K562 (cell line): ENCODE measurements at regions not wholly inside any gene's neighbourhood (a gene's known extent, or its start where the extent isn't known, plus 50 kb on each side); places are given as distances from the start of the nearest gene placed in this dataset.

Source experiments
- ATAC-seq: fragments of 200-7000 bp; cut with Tn5 transposase; 3 replicates; pipeline ENCODE4 v1.9.1; 2020; ENCODE audit warnings: moderate library complexity
- BruUV-seq: library from RNA; stranded (reverse); fragments of 400-500 nt; replicated peaks from 2 replicates; lab custom pipeline; 2021; lab: Mats Ljungman, UMichigan
- CTCF ChIA-PET: fragments of 300-600 bp; formaldehyde crosslinking; extraction: SDS; loops from one replicate; lab custom pipeline; 2021; ENCODE audit warnings: low intra/inter-chr PET ratio; lab: Yijun Ruan, JAX
- POLR2A ChIA-PET: fragments of 300-600, 350-650 bp; sonication (Branson Sonifier 250); formaldehyde crosslinking; extraction: SDS; loops from one replicate; lab custom pipeline; 2021; ENCODE audit warnings: antibody characterized with exemption, inconsistent platforms; lab: Yijun Ruan, JAX
- DNase-seq, 4 experiments: peaks; one replicate each; pipeline versions ENCODE4 v3.0.0 to v3.0.0-alpha.2; 2011 to 2018; ENCODE audit warnings: low spot score in 3 of 4, mixed read lengths in 3 of 4; ENCODE audit errors: extremely low read depth in 1 of 4
- FAIRE-seq: peaks from 2 replicates; lab custom pipeline; 2011; peaks lifted over from hg19 to GRCh38; lab: Jason Lieb, UNC
- H2AFZ ChIP-seq: 2 replicates; pipeline ENCODE4 v1.6.0; 2011; ENCODE audit warnings: low read depth, low read length, control low read depth, inconsistent platforms
- H3K27ac ChIP-seq: fragments of 200-600 bp; 3 replicates; pipeline ENCODE4 v1.8.0; 2011; ENCODE audit warnings: low read depth, mild to moderate bottlenecking, control low read depth, inconsistent platforms, low read length, moderate library complexity, mixed read lengths; ENCODE audit errors: extremely low read depth
- H3K27me3 ChIP-seq, 2 experiments: fragments of 300-600 bp in 1 of 2; 2 replicates in 1 of 2; 3 replicates in 1 of 2; pipeline versions ENCODE4 v1.6.0 to v1.8.0; 2011; ENCODE audit warnings: inconsistent platforms in 2 of 2, low read length in 2 of 2, mild to moderate bottlenecking in 1 of 2, mixed read lengths in 1 of 2, moderate library complexity in 1 of 2; ENCODE audit not compliant: control insufficient read depth in 2 of 2, insufficient read depth in 2 of 2
- H3K36me3 ChIP-seq: fragments of 300-600 bp; 3 replicates; pipeline ENCODE4 v1.8.0; 2011; ENCODE audit warnings: mild to moderate bottlenecking, low read length, inconsistent platforms; ENCODE audit not compliant: control insufficient read depth, insufficient read depth
- H3K4me1 ChIP-seq, 2 experiments: fragments of 200-600 bp in 1 of 2; replicated peaks in 1 of 2; 2 replicates in 1 of 2; 3 replicates in 1 of 2; pipeline versions ENCODE4 v1.5.1 to v1.8.0; 2011; ENCODE audit warnings: inconsistent platforms in 2 of 2, low read length in 2 of 2, mild to moderate bottlenecking in 1 of 2, mixed read lengths in 1 of 2, moderate library complexity in 1 of 2; ENCODE audit not compliant: control insufficient read depth in 2 of 2, insufficient read depth in 2 of 2
- H3K4me2 ChIP-seq: 2 replicates; pipeline ENCODE4 v1.6.1; 2011; ENCODE audit warnings: low read length, control low read depth, inconsistent platforms, mixed read lengths; ENCODE audit not compliant: insufficient read depth
- H3K4me3 ChIP-seq: fragments of 200-600 bp; sonication (generic), shearing (Covaris generic); 2 replicates; pipeline ENCODE4 v1.5.1; 2016; ENCODE audit warnings: control low read depth, inconsistent platforms
- H3K79me2 ChIP-seq: fragments of 200-600 bp; 3 replicates; pipeline ENCODE4 v1.8.0; 2011; ENCODE audit warnings: low read length, inconsistent platforms; ENCODE audit not compliant: control insufficient read depth, insufficient read depth
- H3K9ac ChIP-seq, 2 experiments: 2 replicates each; pipeline versions ENCODE4 v1.6.0 to v1.6.1; 2011; ENCODE audit warnings: low read depth in 2 of 2, low read length in 2 of 2, control low read depth in 1 of 2, inconsistent platforms in 1 of 2, mild to moderate bottlenecking in 1 of 2, mixed read lengths in 1 of 2; ENCODE audit not compliant: insufficient read depth in 1 of 2
- H3K9me1 ChIP-seq: one replicate; pipeline ENCODE4 v1.6.0; 2011; ENCODE audit warnings: inconsistent platforms, mild to moderate bottlenecking, low read length, moderate library complexity; ENCODE audit not compliant: control insufficient read depth, insufficient read depth
- H3K9me3 ChIP-seq: replicated peaks from 2 replicates; pipeline ENCODE4 v1.5.1; 2011; ENCODE audit warnings: low read depth, low read length, inconsistent platforms; ENCODE audit not compliant: control insufficient read depth, insufficient read depth
- H4K20me1 ChIP-seq: replicated peaks from 2 replicates; pipeline ENCODE4 v1.6.1; 2011; ENCODE audit warnings: low read length, inconsistent platforms, mixed read lengths; ENCODE audit not compliant: control insufficient read depth, insufficient read depth
- CEBPB ChIP-seq: fragments of 450-650 bp; IDR thresholded peaks from 2 replicates; pipeline ENCODE4 v1.6.1; 2016; ENCODE audit warnings: missing genetic modification characterization, missing compliant biosample characterization
- CEBPG ChIP-seq, 3 experiments: fragments of 200-800 bp in 1 of 3; sonication (Bioruptor generic) in 1 of 3; sonication (generic) in 1 of 3; formaldehyde crosslinking in 1 of 3; IDR thresholded peaks in 2 of 3; conservative IDR thresholded peaks in 1 of 3; 2 replicates each; pipeline versions ENCODE4 v1.6.1 to v1.8.0; 2016 to 2022; ENCODE audit warnings: missing compliant biosample characterization in 2 of 3, missing genetic modification characterization in 2 of 3, mild to moderate bottlenecking in 1 of 3, missing genetic modification reagents in 1 of 3
- FUS ChIP-seq: fragments of 200-400 bp; formaldehyde crosslinking; optimal IDR thresholded peaks from 2 replicates; pipeline ENCODE3; 2017; ENCODE audit warnings: low read depth, low read length
- KHSRP ChIP-seq: fragments of 450-650 bp; IDR thresholded peaks from 2 replicates; pipeline ENCODE4 v1.6.1; 2017
- MBD2 ChIP-seq: sonication (generic); IDR thresholded peaks from 2 replicates; pipeline ENCODE4 v1.6.1; 2016; ENCODE audit warnings: low read depth, borderline replicate concordance
- NFATC3 ChIP-seq: fragments of 450-650 bp; IDR thresholded peaks from 2 replicates; pipeline ENCODE4 v1.6.1; 2017; ENCODE audit warnings: mild to moderate bottlenecking
- NFE2 ChIP-seq: IDR thresholded peaks from 2 replicates; pipeline ENCODE4 v1.6.1; 2014; ENCODE audit warnings: antibody characterized with exemption, low read depth
- NFRKB ChIP-seq: fragments of 450-650 bp; IDR thresholded peaks from 2 replicates; pipeline ENCODE4 v1.6.1; 2016; ENCODE audit warnings: low read depth
- POLR2A ChIP-seq: fragments of 450-650 bp; conservative IDR thresholded peaks from 2 replicates; pipeline ENCODE4 v1.6.1; 2016
- XRCC3 ChIP-seq: fragments of 450-650 bp; IDR thresholded peaks from 2 replicates; pipeline ENCODE4 v1.6.1; 2017; ENCODE audit warnings: mild to moderate bottlenecking, moderate library complexity
- ZNF311 ChIP-seq: fragments of 250-450 bp; sonication (Bioruptor Pico); IDR thresholded peaks from 2 replicates; pipeline ENCODE4 v1.4.0; 2020; ENCODE audit warnings: mild to moderate bottlenecking, moderate library complexity
- ZNF444 ChIP-seq: fragments of 250-450 bp; sonication (Bioruptor Pico); IDR thresholded peaks from 2 replicates; pipeline ENCODE4 v1.4.0; 2020; ENCODE audit warnings: mild to moderate bottlenecking, moderate library complexity
- WGBS: fragments of 100-300 bp; shearing (Covaris generic); methylation state at CpG from one replicate; pipeline ENCODE4 v1.1.6; 2016; ENCODE audit warnings: low coverage, mixed read lengths; ENCODE audit not compliant: insufficient coverage; ENCODE audit errors: missing lambda C conversion rate; 5-methylcytosine and 5-hydroxymethylcytosine counted together
- in situ Hi-C: fragments of 300-500 bp; cut with MboI; formaldehyde crosslinking; loops from 4 replicates; pipeline ENCODE4 v1.15.0; 2018; ENCODE audit warnings: inconsistent platforms, mixed read lengths
- intact Hi-C: fragments of 100-400 bp; cut with micrococcal nuclease; formaldehyde crosslinking; loops from 2 replicates; pipeline ENCODE4 v1.14.2; 2022
- TF ChIP-seq, protein P1 (sequence below): fragments of 250-450 bp; sonication (Bioruptor Pico); IDR thresholded peaks from 2 replicates; pipeline ENCODE4 v1.6.1; 2021; ENCODE audit warnings: mild to moderate bottlenecking

DNA sequence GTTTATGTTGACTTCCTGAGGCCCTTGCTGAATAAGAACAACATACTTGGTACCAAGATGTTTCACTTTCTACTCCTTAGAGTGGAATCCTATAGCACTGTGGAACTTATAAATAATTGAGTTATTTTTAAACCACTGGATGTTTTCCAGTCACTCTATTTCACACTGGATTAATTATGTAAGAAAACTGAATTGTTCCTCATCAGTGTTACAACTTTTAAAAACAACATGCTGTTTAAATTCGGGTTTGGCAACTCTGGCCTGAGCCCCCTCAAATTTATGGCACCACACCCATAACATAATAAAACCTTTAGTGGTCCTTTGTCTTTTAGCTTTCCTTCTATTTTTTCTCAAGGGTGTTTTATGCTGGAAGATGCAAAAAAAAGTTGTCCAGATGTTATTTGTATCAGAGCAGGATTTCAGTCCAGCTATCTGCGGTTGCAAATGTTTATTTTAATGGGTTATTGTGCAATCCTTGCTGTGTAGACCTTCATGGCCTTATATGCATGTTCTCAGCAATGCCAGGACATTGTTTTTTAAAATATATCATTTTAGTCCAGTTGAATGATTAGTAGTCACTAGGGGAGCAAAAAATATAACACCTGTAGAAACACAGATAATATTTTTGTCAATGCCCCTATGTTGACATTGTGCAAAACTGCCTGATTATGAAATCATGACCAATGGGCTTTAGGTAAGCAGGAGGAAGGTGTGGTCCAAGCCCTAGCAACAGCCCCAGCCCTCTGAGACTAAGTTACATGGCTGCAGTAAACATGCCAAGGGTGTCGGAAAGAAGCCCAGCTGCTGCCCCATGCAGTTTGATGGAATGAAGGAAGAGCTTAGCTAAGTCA is 638.0 kb upstream of the ZEB2 start:
- H3K4me1 ChIP-seq = no peaks in the 10 kb centered on the region
- no peaks in the 10 kb centered on the region for H3K9me3 ChIP-seq
- no peak for TF ChIP-seq POLR2A
- TF ChIP-seq CEBPB (tag) = peak; percentile 91
- peak; percentile 60 for TF ChIP-seq CEBPG (CRISPR knock-in tag; IDR thresholded peaks at IDR 0.05)
- TF ChIP-seq CEBPG (tag; conservative IDR thresholded peaks at IDR 0.05 in 1 of 2, IDR thresholded peaks at IDR 0.05 in 1 of 2) = peak; percentile 76 to 93
- TF ChIP-seq, all 486 proteins: peak for 2
- no peak for DNase-seq
- Histone ChIP-seq H3K9me1 (no peaks in the 10 kb centered on the region), H4K20me1 (no peaks in the 10 kb centered on the region), H3K27ac (no peak overlapping the region), H3K27me3 (no peaks in the 10 kb centered on the region), H3K4me2 (no peak overlapping the region), H2AFZ (0 out of 2 replicates have a peak overlapping the region, but pooled peaks have one; percentile 9), H3K9ac (no peak overlapping the region), H3K4me3 (no peak overlapping the region), H3K79me2 (no peaks in the 10 kb centered on the region), H3K36me3 (no peaks in the 10 kb centered on the region)
- CTCF ChIA-PET = no interaction called here
- BruUV-seq = no TSS peak
- ATAC-seq = no peak; the same call in 2 of the 3 replicates
- FAIRE-seq = no peak
- intact Hi-C loops (no loop called here), in situ Hi-C loops (no loop called here)
- WGBS = 10% methylated on average over 3 of the region's 3 CpGs
- POLR2A ChIA-PET = no interaction called here

DNA sequence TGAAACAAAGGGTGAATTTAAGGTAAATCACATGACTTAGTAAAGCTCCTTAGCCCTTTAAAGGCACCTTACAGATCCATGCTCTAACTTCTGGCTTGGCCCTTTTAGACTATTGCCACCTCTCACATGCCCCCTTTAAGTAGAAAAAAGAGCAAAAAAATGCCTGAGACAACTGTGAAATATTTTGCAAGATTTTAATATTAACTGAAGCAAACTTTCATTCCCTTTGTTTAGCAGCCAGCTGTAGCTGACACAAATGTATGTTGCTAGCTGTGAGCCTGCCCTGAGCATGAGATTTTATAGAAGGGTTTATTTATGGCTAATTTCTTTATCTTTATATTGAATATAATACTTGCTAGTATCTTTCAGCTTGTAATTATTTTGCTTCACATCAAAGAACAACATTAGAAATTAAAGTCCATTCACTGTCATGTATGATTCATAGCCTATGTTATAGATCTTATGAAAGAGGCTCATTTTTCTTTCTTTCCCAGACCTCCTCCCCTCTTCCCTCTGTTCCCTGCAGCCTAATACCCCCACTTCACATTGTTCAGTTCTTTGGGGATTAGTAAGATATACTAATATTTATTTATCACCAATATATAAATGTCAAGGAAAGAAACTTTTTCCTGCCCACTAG is 637.2 kb upstream of the ZEB2 start:
- no TSS peak for BruUV-seq
- Histone ChIP-seq H3K4me3 (no peak overlapping the region), H3K36me3 (no peaks in the 10 kb centered on the region), H3K79me2 (no peaks in the 10 kb centered on the region), H4K20me1 (no peaks in the 10 kb centered on the region), H3K27ac (no peak overlapping the region), H3K9me1 (no peaks in the 10 kb centered on the region), H3K9me3 (no peaks in the 10 kb centered on the region), H3K27me3 (no peaks in the 10 kb centered on the region), H3K4me2 (no peak overlapping the region), H3K9ac (no peak overlapping the region), H3K4me1 (no peaks in the 10 kb centered on the region), H2AFZ (peak overlapping the region; percentile 49; the same call in 1 of the 2 replicates)
- ATAC-seq = no peak
- no peak for DNase-seq
- in situ Hi-C loops (no loop called here), intact Hi-C loops (no loop called here)
- TF ChIP-seq ZNF311 (CRISPR knock-in tag) = no peak
- TF ChIP-seq NFE2 = no peak
- no peak for TF ChIP-seq NFATC3
- no peak for TF ChIP-seq ZNF444 (CRISPR knock-in tag)
- TF ChIP-seq MBD2 = no peak
- no peak for TF ChIP-seq FUS
- TF ChIP-seq XRCC3 = no peak
- TF ChIP-seq KHSRP = no peak
- no peak for TF ChIP-seq NFRKB
- TF ChIP-seq, protein P1, sequence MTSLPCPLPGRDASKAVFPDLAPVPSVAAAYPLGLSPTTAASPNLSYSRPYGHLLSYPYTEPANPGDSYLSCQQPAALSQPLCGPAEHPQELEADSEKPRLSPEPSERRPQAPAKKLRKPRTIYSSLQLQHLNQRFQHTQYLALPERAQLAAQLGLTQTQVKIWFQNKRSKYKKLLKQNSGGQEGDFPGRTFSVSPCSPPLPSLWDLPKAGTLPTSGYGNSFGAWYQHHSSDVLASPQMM = no peak
- FAIRE-seq = no peak
- ChIA-PET POLR2A (interaction anchor here (1.4 kb wide), 1 partner anchor 11 kb away, joined by 5 read pairs; no protein-coding TSS in a partner anchor), CTCF (no interaction called here)
